Upper lobe of right lung (tissue), 1 donor: ENCODE measurements at regions not wholly inside any gene's neighbourhood (a gene's known extent, or its start where the extent isn't known, plus 50 kb on each side); places are given as distances from the start of the nearest gene placed in this dataset.

Experiments used
- ATAC-seq: fragments of 200-7000 bp; cut with Tn5 transposase; one replicate; pipeline ENCODE4 v1.9.1; 2020; ENCODE audit warnings: mild to moderate bottlenecking, moderate library complexity
- DNase-seq: peaks from one replicate; pipeline ENCODE4 v3.0.0-alpha.2; 2020
- H3K27ac ChIP-seq: fragments of 200-600 bp; one replicate; pipeline ENCODE4 v1.8.0; 2022
- H3K27me3 ChIP-seq: fragments of 200-600 bp; one replicate; pipeline ENCODE4 v1.8.0; 2022; ENCODE audit warnings: mild to moderate bottlenecking
- H3K36me3 ChIP-seq: fragments of 200-600 bp; one replicate; pipeline ENCODE4 v1.8.0; 2022
- H3K4me1 ChIP-seq: fragments of 200-600 bp; one replicate; pipeline ENCODE4 v1.8.0; 2022
- H3K4me3 ChIP-seq: fragments of 200-600 bp; one replicate; pipeline ENCODE4 v1.8.0; 2022; ENCODE audit warnings: mild to moderate bottlenecking
- H3K9me3 ChIP-seq: fragments of 200-600 bp; one replicate; pipeline ENCODE4 v1.8.0; 2022
- intact Hi-C: fragments of 100-400 bp; cut with DNase I; formaldehyde crosslinking; loops from one replicate; pipeline ENCODE4 v1.11.0; 2022
- TF ChIP-seq, protein P1 (sequence below): fragments of 200-600 bp; IDR thresholded peaks from one replicate; pipeline ENCODE4 v1.8.0; 2022; ENCODE audit warnings: antibody characterized with exemption
- donor health status: DM: no; HTN: yes; CAD: no; lungs with severe emphysema.

- intact Hi-C loops = no loop called here
- H3K27me3 ChIP-seq = no peaks in the 10 kb centered on the region
- H3K27ac ChIP-seq = no peak overlapping the region
- peak; percentile 51 for DNase-seq
- H3K4me1 ChIP-seq = no peaks in the 10 kb centered on the region
- H3K36me3 ChIP-seq = no peaks in the 10 kb centered on the region
- no peak overlapping the region for H3K4me3 ChIP-seq
- ATAC-seq = no peak
- no peaks in the 10 kb centered on the region for H3K9me3 ChIP-seq
- TF ChIP-seq, protein P1, sequence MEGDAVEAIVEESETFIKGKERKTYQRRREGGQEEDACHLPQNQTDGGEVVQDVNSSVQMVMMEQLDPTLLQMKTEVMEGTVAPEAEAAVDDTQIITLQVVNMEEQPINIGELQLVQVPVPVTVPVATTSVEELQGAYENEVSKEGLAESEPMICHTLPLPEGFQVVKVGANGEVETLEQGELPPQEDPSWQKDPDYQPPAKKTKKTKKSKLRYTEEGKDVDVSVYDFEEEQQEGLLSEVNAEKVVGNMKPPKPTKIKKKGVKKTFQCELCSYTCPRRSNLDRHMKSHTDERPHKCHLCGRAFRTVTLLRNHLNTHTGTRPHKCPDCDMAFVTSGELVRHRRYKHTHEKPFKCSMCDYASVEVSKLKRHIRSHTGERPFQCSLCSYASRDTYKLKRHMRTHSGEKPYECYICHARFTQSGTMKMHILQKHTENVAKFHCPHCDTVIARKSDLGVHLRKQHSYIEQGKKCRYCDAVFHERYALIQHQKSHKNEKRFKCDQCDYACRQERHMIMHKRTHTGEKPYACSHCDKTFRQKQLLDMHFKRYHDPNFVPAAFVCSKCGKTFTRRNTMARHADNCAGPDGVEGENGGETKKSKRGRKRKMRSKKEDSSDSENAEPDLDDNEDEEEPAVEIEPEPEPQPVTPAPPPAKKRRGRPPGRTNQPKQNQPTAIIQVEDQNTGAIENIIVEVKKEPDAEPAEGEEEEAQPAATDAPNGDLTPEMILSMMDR = no peak
These were observed 368.4 kb upstream of the SHH start for GRCh38 chr7:156180451-156181229.

DNA sequence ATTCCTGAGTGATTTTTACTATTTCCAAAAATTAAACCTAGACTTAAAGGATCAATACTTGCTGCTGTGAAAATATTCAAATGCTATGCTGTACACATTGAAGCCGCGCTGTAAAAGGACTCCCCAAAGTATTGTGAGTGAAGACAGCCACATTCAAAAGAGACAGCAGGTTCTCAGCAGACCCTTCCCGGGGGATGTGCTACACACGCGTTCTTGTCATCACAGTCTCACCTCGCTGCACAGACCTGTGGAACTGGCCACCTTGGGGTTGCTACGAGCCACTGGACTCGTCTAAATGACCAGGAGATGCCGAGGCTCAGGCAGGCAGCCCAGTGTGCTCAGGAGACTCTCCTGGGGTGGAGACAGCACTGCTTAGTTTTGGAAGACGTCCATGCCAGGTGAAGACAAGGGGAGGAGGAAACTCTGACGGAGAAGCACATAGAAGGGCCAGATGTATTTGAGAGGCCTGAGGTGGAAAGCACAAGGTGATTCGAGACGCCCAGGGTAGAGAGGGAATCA lies 367.7 kb upstream of the SHH start:
- no peaks in the 10 kb centered on the region for H3K27me3 ChIP-seq
- intact Hi-C loops = no loop called here
- ATAC-seq = no peak
- H3K27ac ChIP-seq = no peak overlapping the region
- no peaks in the 10 kb centered on the region for H3K9me3 ChIP-seq
- no peaks in the 10 kb centered on the region for H3K4me1 ChIP-seq
- H3K4me3 ChIP-seq = no peak overlapping the region
- TF ChIP-seq, protein P1 = no peak
- DNase-seq = no peak
- no peaks in the 10 kb centered on the region for H3K36me3 ChIP-seq

GRCh38 chr7:156178857-156179256 lies 366.6 kb upstream of the SHH start:
- Histone ChIP-seq H3K9me3 (no peaks in the 10 kb centered on the region), H3K4me1 (no peaks in the 10 kb centered on the region), H3K36me3 (no peaks in the 10 kb centered on the region), H3K4me3 (no peak overlapping the region), H3K27ac (no peak overlapping the region), H3K27me3 (no peaks in the 10 kb centered on the region)
- intact Hi-C loops = no loop called here
- TF ChIP-seq, protein P1 = no peak
- DNase-seq (peak; percentile 46), ATAC-seq (no peak)

GRCh38 chr7:156178214-156178613 lies 366.0 kb upstream of the SHH start:
- no peaks in the 10 kb centered on the region for H3K27me3 ChIP-seq
- no peak overlapping the region for H3K27ac ChIP-seq
- H3K9me3 ChIP-seq = no peaks in the 10 kb centered on the region
- intact Hi-C loops = no loop called here
- no peaks in the 10 kb centered on the region for H3K36me3 ChIP-seq
- H3K4me1 ChIP-seq = no peaks in the 10 kb centered on the region
- TF ChIP-seq, protein P1 = no peak
- H3K4me3 ChIP-seq = no peak overlapping the region
- ATAC-seq (no peak), DNase-seq (peak; percentile 33)

- intact Hi-C loops = no loop called here
These were observed 365.3 kb upstream of the SHH start for GRCh38 chr7:156177422-156178055.

More at GRCh38 chr7:156177422-156178055, 365.3 kb upstream of the SHH start:
- DNase-seq (peak; percentile 37), ATAC-seq (no peak)
- Histone ChIP-seq H3K27ac (no peak overlapping the region), H3K27me3 (no peaks in the 10 kb centered on the region), H3K9me3 (no peaks in the 10 kb centered on the region), H3K4me3 (no peak overlapping the region), H3K4me1 (no peaks in the 10 kb centered on the region), H3K36me3 (no peaks in the 10 kb centered on the region)
- TF ChIP-seq, protein P1 = no peak
